ENCODE measurements at regions not wholly inside any gene's neighbourhood (a gene's known extent, or its start where the extent isn't known, plus 50 kb on each side); places are given as distances from the start of the nearest gene placed in this dataset.

GRCh38 chr12:16415155-16415554, 67.7 kb downstream of the MGST1 start:
- no peak for DNase-seq

- DNase-seq = no peak
Observed at GRCh38 chr12:16417058-16417457, 69.6 kb downstream of the MGST1 start.

- DNase-seq = no peak
Observed at GRCh38 chr12:16421806-16422205, 74.4 kb downstream of the MGST1 start.

GRCh38 chr12:16424531-16424930, 77.1 kb downstream of the MGST1 start:
- DNase-seq = no peak

- DNase-seq = no peak
Observed at GRCh38 chr12:16435875-16436554, 88.6 kb downstream of the MGST1 start.

- no peak for DNase-seq
Observed at GRCh38 chr12:16437281-16437816, 89.9 kb downstream of the MGST1 start.

- DNase-seq = no peak
Observed at GRCh38 chr12:16437926-16438325, 90.5 kb downstream of the MGST1 start.

- peak; percentile 89 for DNase-seq
Observed at GRCh38 chr12:16449459-16449858, 102.0 kb downstream of the MGST1 start.

- DNase-seq = no peak
Observed at GRCh38 chr12:16453319-16453718, 105.9 kb downstream of the MGST1 start.

GRCh38 chr12:16454481-16454880, 107.0 kb downstream of the MGST1 start:
- DNase-seq = no peak

- DNase-seq = no peak
Observed at GRCh38 chr12:16458521-16459078, 111.2 kb downstream of the MGST1 start.

GRCh38 chr12:16467272-16467671, 119.8 kb downstream of the MGST1 start:
- DNase-seq = no peak

- no peak for DNase-seq
Observed at GRCh38 chr12:16472631-16473030, 125.2 kb downstream of the MGST1 start.

- no peak for DNase-seq
Observed at GRCh38 chr12:16473610-16474326, 126.3 kb downstream of the MGST1 start.

GRCh38 chr12:16474801-16475200, 127.4 kb downstream of the MGST1 start:
- no peak for DNase-seq

GRCh38 chr12:16475521-16475920, 128.1 kb downstream of the MGST1 start:
- DNase-seq = no peak

GRCh38 chr12:16482726-16483125, 123.2 kb downstream of the LMO3 start:
- DNase-seq = no peak

GRCh38 chr12:16492240-16492639, 113.7 kb downstream of the LMO3 start:
- DNase-seq = no peak

GRCh38 chr12:16492820-16493797, 112.9 kb downstream of the LMO3 start:
- DNase-seq = no peak

- DNase-seq = no peak
Observed at GRCh38 chr12:16495196-16495595, 110.8 kb downstream of the LMO3 start.

Measured in NCI-H146 (cell line).